ENCODE measurements at regions not wholly inside any gene's neighbourhood (a gene's known extent, or its start where the extent isn't known, plus 50 kb on each side); places are given as distances from the start of the nearest gene placed in this dataset.

DNA sequence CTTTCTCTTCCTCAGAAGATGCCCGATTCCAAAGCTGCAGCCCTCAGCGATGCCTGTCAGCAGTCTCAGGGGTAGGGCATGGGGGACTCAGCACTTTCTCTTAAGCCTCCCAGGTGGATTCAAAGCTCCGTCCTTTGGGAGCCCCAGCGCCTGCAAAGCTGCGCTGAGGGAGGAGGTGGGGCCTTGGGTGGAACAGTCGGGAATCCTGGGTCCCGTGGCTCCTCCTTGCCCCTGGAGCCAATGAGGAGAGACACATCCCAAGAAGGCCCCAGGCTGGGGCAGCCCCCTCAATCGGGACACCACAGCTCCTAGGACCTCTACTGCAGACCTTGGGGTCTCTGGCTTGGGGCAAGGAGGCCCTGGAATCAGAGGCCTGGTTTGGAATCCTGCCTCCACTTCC, 227.5 kb upstream of the IGF1R start:
- DNase-seq (ENCODE audit: low read depth in 3 of 3), result no peak

DNA sequence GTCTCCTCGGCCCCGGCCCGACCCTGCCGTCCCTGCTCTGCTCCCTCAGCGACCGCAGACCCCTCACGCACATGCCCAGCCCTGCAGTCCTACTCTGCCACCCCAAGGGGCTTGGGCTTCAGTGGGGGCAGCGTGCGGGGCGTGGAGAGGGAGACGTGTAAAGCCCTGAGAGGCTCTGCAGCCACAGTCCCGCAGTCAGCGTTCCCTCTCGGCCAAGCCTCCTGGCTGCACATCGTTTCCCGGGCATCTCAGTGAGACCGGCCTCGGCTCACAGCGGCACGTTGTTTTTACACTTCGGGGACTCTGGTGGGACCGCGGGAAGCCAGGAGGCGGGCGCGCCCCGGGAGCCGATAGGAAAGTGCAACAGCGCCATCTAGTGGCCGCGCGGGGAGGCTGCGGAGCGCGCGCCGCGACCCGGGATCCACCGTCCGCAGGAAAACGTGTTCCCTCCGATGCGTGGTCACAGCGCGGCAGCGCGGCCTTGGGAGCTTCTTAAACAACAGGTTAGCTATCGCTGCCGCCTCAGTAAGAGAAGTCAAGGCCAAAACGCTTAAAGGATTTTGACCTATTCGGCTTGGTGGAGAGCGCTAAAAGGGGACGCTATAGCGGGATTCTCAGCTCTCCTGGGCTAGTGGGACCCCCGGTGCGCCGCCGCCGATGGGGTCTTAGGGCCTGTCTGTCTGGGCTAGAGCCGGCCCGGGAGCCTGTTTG, 226.8 kb upstream of the IGF1R start:
- DNase-seq (ENCODE audit: low read depth in 3 of 3), result peak; percentile 29 to 64 (median 38)

DNA sequence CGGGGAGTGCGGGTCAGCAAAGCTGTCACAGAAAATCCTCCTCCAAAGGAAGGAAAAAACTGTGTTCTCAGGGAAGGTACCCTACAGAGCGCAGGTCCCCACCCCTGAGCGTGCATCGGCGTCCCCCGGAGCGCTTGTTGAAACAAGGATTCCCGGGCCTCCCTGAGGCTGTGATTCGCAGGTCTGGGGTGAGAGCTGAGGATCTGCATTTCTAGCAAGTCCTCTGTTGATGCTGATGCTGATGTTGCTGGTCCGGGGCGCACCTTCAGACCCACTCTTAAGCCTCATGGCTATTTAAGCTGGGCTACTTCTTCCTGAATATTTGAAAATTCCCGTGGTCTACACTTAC, 226.2 kb upstream of the IGF1R start:
- no peak for DNase-seq (ENCODE audit: low read depth in 3 of 3)

DNA sequence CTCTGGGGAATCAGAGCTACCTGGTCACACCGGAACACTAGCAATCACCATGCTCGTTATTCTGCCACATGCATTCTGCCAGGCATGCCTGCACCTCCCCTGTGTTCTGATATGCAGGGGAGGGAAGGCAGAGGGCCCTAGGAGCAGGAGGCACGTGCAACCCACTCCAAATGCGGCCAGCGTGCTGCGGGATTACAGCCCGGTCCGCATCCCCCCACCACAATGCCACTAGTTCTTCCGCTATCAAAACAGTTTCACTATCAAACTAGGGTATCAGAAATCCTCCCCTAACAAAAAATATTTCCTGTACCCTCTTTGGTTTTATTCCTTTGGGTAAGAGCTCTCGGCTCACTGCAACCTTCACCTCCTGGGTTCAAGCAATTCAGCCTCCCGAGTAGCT, 223.2 kb upstream of the IGF1R start:
- DNase-seq (ENCODE audit: low read depth in 3 of 3), result no peak

DNA sequence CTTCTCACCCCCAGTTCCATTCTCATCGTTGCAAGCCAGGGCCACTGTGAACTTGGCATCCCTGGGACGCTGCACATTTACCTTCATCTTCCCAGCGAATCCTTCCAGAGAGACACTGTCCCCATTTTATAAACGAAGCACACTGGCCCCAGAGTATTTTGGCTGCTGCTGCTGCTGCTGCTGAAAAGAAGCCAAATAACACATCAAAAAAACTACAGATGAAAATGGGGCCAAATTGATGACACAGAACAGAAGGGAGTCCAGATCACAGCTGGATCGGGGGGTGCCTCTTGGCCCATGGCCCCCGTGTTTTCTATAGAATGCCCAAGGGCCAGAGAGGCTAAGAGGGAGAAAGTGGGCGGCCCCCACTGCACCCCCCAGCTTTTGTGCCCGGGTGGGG, 221.0 kb upstream of the IGF1R start:
- no peak for DNase-seq (ENCODE audit: low read depth in 3 of 3)

DNA sequence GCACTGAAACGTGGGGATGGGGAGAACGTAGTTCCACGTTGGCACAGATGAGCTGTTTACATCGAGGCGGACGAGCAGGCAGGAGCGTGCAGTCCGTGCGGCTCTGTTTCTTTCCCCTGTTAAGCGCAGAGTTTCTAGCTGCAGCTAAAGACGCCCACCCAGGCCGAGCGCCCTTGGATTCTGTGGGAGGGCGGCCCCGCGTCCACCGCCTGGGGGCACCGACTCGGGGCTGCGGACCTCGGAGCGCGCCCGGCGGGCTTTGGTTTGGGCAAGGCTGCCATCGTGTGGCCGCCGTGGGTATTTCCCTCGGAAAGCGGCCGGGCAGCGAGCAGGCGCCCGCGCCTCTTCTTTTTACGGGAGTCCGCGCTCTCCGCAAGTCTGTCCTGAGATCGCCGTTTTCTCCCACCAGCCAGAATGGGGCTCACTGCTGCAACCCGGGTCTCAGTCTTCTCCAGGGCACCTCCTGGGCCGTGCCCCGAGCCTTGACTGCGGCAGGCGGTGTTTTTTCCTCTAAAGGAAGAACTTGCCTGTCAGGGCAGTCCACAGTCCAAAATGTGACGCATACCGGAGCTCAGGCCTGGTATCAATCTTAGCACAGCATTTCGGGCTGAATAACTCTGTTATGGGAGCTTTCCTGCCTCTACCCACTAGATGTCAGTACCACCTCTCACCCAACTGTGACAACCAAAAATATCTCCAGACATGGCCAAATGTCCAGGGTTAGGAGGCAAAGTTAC, 219.9 kb upstream of the IGF1R start:
- DNase-seq (ENCODE audit: low read depth in 3 of 3), result peak; percentile 14 to 60 (median 25)

DNA sequence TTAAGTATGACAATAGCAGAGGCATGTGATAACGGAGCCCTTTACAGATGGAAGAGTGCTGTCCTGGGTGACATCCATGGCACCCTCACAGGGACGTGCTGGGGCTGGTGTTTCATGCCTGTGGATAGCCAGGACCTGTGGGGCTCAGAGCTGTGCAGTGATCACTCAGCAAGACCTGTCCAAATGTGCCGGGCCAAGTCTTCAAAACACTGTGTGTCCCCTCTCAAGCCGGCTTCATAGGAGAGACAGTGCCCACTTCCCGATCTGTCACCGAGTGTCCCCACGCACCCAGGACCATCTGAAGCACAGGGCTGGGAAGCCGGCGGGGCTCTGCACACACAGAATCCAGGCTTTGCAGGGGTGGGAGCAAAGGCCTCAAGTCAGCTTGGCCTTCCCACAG, 217.2 kb upstream of the IGF1R start:
- DNase-seq (ENCODE audit: low read depth in 3 of 3), result no peak

DNA sequence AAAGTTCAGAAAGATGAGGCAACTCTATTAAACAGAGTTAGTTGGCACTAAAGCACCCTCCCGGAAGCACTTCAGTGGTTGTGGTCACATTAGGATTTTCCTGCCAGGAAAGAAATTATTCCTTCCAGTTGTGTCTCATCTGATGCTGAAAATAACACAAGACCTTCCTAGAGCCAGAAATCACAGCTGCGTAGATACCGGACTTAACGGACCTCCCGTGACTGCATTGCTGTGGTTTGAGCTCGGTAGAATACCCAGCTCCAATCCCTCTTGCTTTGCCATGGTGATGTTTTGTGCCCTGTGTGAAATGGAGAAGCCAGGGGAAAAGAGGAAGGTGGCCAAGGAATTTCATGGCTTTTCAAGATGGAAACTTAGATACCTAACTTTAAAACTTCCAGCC, 215.0 kb upstream of the IGF1R start:
- no peak for DNase-seq (ENCODE audit: low read depth in 3 of 3)

DNA sequence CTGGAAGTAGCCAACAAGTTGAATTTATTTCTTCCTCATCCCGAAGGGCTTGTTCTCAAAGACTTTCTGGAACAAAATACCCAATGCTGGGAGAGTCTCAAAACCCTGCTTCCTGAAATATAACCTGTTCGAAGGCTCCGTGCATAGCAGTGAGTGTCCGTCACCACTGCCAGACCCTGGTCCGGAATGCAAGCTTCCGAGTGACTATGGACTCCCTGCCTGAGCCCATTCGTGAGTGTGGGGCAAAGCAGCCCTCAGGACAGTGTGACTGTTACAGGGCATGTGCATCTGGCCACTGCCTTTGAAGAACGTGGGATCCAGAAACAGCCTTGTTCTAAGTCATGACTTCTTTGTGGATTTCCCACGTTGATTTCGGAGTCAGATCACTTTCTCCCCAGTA, 214.5 kb upstream of the IGF1R start:
- DNase-seq (ENCODE audit: low read depth in 3 of 3), result no peak

DNA sequence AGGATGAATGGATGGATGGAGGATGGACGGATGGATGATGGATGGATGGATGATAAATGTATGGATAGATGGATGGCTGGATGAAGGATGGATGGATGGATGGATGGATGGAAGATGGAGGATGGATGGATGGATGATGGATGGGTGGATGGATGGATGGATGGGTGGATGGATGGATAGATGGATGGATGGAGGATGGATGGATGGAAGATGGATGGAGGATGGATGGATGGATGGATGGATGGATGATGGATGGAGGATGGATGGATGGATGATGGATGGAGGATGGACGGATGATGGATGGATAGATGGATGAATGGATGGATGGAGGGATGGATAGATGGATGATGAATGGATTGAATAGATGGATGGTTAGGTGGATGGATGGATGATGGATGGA, 210.6 kb upstream of the IGF1R start:
- DNase-seq (ENCODE audit: low read depth in 3 of 3), result no peak

DNA sequence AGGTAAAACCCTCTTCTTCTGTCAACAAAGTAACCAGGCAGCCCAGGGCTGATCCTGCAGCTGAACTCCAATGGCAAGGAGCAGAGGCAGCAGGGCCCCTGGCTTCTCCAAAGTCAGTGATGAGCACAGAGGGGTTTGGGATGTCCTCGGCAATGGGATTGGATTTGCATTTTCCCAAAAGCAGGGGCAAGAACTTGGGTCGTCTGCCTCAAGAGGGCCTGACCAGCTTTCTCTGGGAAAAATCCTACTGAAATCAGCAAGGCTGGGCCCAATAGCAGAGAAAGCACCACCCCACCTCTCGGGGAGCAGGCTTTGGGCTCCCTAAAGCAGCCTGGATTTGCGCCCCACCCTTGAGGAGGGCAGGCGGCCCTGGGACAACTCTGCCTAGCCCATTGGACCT, 210.0 kb upstream of the IGF1R start:
- no peak for DNase-seq (ENCODE audit: low read depth in 3 of 3)

DNA sequence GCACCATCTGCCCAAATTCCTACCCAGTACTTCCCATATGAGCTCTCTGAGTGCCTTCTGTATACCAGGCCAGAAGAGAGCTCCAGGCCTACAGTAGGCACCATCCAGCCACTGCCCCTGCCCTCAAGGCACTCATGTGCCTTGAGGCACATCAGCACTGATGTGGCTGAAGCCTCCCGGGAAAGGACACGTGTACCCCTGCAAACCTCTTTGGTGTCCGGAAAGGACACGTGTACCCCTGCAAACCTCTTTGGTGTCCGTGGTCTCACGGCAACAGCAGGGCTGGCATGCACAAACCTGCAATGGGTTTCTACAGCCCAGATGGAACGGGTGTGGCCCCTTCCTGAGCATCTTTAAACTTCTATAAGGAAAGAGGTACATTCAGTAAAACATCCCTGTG, 209.4 kb upstream of the IGF1R start:
- DNase-seq (ENCODE audit: low read depth in 3 of 3), result no peak

DNA sequence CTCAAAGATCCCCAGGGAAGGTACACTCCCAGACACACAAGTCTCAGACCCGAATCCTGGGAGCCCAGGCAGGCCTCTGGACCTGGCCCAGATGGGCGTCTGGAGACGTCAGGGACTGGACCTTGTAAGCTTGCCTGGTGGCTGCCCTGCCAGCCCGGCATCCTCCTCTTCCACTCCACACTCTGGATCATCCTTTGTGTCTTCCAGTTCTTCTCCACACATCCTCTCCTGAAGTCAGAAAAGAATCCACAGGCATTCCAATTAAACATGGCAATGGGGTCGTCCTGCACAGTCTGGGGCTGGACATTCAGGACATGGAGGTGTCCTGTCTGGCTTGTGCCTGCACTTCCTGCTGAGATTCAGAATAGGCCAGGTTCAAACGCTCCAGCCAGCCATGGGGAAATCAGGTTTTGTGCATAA, 208.8 kb upstream of the IGF1R start:
- no peak for DNase-seq (ENCODE audit: low read depth in 3 of 3)

DNA sequence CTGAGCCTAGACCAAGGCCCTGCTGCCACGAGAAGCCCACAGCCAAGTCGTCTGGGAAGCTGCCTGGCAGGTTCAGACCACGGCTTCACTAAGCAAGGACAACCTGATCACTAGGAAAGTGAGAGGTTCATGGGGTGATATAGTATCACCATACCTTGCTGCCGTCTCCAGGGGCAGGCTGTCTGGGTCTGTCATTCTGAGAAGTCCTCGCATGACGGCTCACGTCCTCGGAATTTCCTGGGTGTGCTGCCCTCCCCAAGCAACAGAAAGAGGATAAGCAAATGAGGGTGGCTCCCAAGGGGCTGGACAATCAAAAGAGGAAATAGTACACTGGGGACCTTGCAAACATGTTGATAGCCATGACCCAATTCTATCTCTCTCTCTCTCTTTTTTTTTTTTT, 207.4 kb upstream of the IGF1R start:
- no peak for DNase-seq (ENCODE audit: low read depth in 3 of 3)

DNA sequence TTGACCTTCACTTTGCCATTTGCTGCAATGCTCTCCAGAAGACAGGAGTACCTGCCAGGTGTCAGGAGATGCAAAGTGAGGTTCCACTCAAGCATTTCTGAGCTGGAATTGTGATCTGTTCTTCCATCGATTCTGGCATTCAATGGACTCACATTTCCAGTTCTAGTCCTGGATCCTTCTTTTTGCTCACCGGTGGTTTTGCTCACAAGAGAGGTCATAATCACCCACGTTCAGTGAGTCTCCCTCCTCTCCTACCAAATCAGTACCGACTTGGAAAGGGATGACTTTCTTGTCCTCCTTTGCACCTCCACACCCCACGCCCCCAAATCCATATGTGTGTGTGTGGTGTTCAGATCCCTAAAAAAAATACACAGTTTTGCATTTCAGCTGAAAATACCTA, 206.7 kb upstream of the IGF1R start:
- DNase-seq (ENCODE audit: low read depth in 3 of 3), result no peak

DNA sequence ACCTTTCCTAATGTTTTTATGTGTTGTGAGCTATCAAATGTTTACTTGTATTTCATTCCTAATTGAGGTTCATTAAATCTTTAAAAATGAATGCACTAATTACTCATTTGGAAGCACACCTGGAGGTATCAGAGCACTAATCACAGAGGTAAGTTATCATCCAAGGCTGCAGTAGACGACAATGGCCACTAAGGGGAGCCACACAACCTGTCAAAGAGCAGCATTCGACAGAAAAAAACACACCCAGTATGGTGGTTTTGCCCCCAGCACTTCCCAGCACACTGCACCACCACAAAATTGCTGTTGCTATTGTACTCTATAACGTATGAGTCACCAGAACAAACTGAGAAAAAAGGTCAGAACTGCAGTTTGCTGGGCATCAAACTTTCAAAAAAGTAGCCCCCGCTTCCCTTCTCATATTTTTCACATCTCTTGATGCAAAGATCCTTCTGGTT, 205.9 kb upstream of the IGF1R start:
- peak; percentile 13 to 61 (median 33) for DNase-seq (ENCODE audit: low read depth in 3 of 3)

DNA sequence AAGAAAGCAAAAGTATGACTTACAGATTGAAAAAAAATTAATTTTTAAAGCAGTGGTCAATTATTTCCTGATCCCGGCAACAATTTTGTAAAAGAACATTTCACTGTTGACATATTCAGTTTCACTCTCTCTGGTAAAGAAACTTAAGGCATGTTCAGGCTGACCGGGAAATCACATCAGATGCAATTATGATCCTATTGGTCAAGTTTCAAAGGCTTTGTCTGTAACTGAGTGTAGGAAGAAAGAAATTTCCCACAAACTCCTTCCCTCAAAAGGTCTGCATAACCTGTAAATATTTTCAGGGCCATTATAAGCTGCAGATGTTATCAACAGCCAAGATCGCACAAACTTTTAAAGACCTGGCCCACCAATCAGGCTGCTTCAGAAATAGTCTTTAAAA, 205.4 kb upstream of the IGF1R start:
- DNase-seq (ENCODE audit: low read depth in 3 of 3), result no peak

DNA sequence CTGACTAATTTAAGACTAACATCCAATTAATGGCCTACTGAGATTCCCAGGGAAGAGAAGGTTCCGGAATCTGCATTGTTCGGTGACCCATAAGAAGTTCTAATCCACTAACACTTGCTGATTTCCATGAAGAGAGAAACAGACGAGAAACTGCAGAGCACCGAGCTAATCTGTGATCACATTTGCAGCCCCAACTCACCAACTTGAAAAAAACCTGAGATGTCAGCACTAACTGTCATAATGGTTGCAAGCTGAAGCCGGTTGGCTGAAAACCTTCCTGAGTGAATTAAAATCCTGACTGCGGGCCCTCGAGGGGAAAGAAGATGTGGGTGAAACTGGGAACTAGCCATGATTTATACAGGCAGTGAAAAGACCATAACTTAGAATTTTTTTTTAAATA, 204.8 kb upstream of the IGF1R start:
- DNase-seq (ENCODE audit: low read depth in 3 of 3), result no peak

DNA sequence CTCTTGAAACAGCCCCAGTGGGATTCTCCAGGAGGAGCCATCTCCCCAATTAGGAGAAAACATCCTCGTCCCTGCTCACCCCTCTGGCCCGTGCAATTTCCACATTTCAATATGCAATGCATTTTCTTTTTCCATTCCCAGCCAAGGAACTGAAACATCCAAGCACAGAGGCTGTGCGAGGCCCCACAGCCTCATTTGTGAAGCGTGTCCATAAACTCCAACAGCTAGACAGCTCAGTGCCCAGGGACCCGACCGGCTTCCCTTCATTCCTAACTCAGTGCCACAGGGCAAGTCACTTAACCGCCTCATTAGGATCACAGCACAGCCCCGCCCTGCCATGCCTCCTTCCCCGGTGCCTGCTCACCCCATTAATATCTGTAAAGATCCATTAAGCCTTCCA, 204.2 kb upstream of the IGF1R start:
- DNase-seq (ENCODE audit: low read depth in 3 of 3), result no peak

DNA sequence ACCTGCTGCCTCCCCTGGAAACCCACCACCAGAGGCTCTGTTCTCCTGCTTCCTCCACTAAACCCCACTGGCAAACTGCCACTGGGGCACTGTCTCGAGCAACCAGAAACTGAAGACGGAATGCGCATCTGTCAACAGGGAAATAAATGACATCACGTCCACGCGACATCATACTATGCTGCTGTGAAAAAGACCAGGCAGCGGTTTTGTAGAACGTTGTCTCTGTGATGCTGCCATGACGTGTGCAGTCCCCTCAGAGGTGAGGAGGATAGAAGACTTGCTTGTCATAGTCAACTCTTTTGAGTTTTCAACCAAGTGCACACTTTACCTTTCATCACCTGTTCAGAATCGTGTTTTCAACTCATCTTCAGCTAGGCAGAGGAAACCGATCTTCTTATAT, 203.0 kb upstream of the IGF1R start:
- no peak for DNase-seq (ENCODE audit: low read depth in 3 of 3)

DNA sequence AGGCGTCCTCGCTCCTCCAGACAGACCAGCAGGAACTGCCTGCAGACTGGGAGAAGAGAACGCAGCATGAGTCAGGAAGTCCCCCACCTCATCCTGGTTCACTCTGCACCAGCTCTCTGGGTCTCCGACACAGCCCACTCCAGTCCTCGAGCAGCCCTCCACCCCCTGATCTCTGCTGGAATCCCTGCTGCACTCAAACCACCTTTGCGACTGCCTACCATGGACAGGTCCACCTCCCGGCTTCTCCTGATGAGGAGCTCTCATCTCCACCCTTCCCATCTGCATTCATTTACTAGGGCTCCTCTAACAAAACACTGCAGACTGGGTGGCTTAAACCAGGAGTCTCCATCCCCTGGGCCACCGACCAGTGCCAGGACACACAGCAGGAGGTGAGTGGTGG, 202.3 kb upstream of the IGF1R start:
- DNase-seq (ENCODE audit: low read depth in 3 of 3), result no peak

DNA sequence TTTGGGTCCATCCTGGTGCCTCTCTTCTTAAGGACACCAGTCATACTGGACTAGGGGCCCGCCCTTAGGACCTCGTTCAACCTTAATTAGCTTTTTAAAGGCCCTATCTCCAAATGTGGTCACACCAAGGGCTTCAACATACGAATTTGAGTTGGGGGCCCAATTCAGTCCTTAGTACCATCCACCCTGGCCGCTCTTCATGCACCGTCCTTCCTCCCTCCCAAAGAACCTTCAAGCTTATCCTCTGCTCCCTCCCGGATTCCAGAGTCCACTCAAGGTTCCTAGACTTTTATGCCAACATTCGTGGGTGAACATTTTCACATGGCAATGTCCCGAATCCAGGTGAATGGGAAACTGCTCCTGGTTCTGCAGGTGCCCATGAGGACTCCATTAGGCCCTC, 201.3 kb upstream of the IGF1R start:
- DNase-seq (ENCODE audit: low read depth in 3 of 3), result no peak

DNA sequence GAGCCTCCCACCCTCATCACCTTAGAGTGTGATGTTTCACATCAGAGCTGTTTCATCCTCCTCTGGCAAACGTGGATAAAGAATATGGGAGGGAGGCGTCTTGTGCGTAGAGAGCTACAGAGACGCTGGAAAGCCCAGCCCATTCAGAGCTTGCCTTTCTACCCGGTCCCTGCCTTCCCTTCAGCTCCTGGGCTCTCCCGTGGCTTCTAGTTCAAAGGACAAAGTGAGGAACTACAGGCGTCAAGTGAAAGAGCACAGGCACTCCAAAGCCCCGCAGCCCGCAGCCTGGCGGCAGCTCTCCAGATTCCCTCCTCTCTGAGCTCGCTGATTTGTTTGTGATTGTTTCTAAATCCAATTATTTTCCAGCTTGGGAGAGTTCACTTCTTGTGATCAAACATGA, 197.1 kb upstream of the IGF1R start:
- DNase-seq (ENCODE audit: low read depth in 3 of 3), result no peak

DNA sequence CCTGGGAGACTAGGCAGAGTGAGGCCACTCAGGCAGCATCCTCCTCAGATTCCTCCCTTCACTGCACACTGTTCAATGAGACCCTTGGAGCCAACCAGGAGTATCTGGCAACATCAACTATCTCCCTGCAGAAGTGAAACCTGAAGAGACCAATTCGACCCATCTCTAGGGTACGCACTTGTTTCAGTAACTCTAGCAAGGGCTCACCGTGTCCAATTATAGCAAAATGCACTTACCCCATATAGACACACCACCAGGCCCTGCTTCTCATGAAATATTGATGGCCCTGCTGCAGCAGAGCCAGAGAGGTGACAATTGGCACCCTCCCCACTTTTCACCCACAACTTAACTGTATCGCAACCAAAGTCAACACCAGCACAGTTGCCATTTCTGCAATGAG, 196.1 kb upstream of the IGF1R start:
- no peak for DNase-seq (ENCODE audit: low read depth in 3 of 3)
